ENCODE measurements at regions not wholly inside any gene's neighbourhood (a gene's known extent, or its start where the extent isn't known, plus 50 kb on each side); places are given as distances from the start of the nearest gene placed in this dataset.

DNA sequence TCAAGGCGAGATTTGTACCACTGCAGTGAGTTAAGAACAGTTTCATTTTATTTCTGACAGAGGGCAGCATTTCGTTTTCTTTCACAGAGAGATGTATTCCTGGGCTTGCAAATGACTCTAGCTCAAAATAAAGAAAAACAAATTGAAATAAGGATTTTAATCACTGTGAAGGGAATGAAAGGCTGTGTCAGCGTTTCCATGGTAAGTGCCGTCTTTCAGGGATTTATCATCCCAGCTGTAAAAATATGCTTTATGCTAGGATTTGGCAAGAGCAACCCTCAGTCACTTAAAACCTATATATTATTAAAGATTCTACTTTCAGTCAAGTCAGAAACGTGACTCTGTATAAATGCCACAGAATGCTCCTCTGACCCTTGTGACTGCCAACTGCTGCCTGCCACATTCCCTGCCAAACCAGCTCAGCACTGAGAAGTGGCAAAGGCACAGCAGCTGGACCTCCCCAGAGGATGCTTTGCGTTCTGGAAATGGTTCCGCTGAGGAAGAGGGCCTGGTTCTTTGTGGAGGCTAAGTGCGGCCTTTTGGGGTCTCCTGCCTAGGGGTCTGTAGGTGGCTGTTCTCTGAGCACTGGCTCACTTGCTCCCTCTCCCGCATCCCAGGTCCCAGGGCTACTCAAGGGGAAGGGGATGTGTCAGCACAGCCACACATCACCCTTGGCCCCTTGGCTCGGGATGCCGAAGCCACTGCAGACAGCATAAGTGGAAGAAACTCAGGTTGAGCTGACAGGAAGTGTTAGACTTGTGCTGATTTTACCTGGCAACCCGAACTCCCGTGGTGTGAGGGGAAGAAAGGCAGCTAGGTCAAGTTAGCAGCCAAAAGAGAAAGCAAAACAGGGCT, 56.6 kb upstream of the POMGNT2 start:
- TF ChIP-seq POLR2A (IDR thresholded peaks at IDR 0.05; ENCODE audit: low read depth, low read length) (no peak), POLR2AphosphoS5 (IDR thresholded peaks at IDR 0.05; ENCODE audit: low read depth, low read length) (no peak), TAF1 (IDR thresholded peaks at IDR 0.05; ENCODE audit: low read depth, low read length) (no peak), POU2F2 (IDR thresholded peaks at IDR 0.05; ENCODE audit: low read depth, low read length) (no peak), SPI1 (IDR thresholded peaks at IDR 0.05; ENCODE audit: low read depth, low read length) (no peak), PAX5 (IDR thresholded peaks at IDR 0.05; ENCODE audit: insufficient read depth, low read length, severe bottlenecking) (no peak)
- DNase-seq (ENCODE audit: insufficient read length, low spot score), result no peak
- no peak for FAIRE-seq

DNA sequence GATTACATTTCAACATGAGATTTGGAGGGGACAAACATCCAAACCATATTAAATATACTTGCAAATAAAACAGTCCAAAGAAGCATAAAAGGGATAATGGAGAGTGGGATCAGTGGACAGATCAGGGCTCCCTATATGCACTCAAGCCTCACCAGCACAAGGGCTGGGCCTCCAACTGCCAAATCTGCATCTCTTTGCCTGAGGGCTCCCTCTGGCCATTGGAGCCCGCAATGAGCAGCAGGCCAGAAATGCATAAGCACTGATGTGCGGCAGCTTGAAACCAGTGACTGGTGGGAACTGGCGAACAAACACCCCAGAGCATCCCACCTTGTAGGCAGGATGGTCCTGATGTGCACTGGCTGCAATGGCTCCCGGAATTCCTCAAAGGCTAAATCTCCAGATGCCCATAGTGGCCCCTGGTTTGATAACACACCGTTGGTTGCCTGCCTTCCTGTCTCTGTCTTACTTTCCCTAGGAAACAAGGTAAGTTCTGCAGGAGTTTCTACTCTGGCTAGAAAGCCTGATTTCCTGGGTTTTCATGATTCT, 55.9 kb upstream of the POMGNT2 start:
- DNase-seq (ENCODE audit: insufficient read length, low spot score) (no peak), FAIRE-seq (no peak)
- TF ChIP-seq POLR2AphosphoS5 (IDR thresholded peaks at IDR 0.05; ENCODE audit: low read depth, low read length) (no peak), PAX5 (IDR thresholded peaks at IDR 0.05; ENCODE audit: insufficient read depth, low read length, severe bottlenecking) (no peak), POLR2A (IDR thresholded peaks at IDR 0.05; ENCODE audit: low read depth, low read length) (no peak), TAF1 (IDR thresholded peaks at IDR 0.05; ENCODE audit: low read depth, low read length) (no peak), SPI1 (IDR thresholded peaks at IDR 0.05; ENCODE audit: low read depth, low read length) (no peak), POU2F2 (IDR thresholded peaks at IDR 0.05; ENCODE audit: low read depth, low read length) (no peak)

DNA sequence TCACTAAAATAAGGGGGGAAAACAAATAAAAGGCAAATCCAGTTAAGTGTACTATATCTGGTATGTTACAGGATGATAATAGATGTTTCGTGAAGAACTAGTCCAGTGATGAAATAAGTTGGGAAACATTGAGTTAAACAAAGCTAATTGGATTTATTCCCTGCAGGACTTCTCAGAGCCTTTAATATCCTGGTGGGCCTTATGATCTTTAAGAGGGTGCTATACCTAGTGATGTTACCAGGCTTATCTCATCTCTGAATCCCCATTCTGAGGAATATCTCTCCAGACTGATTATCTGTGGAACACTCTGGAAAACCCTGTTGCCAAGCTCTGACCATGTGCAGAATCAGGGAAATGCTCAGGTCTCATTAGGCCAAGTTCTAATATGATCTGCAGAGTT, 54.8 kb upstream of the POMGNT2 start:
- no peak for FAIRE-seq
- DNase-seq (ENCODE audit: insufficient read length, low spot score), result no peak

DNA sequence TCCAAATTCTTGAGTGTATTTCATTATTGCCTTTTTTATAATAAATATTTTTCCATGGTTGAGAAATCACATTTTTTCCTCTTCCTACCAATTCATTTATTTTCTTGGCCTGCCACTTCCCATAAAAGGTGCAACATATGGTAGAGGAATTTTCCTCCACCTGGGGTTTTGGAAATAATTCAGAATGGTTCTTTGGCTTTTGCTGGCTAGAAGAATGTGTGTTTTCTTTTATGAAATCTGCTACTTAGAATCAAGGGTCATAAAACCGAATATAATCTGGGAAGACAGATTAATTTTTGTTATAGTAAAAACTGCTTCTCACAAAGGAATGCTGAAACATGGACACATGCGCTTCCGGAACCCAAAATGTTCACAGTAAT, 54.0 kb upstream of the POMGNT2 start:
- FAIRE-seq (no peak), DNase-seq (ENCODE audit: insufficient read length, low spot score) (no peak)
- TF ChIP-seq SPI1 (IDR thresholded peaks at IDR 0.05; ENCODE audit: low read depth, low read length) (no peak), POLR2A (IDR thresholded peaks at IDR 0.05; ENCODE audit: low read depth, low read length) (no peak), TAF1 (IDR thresholded peaks at IDR 0.05; ENCODE audit: low read depth, low read length) (no peak), POU2F2 (IDR thresholded peaks at IDR 0.05; ENCODE audit: low read depth, low read length) (no peak), PAX5 (IDR thresholded peaks at IDR 0.05; ENCODE audit: insufficient read depth, low read length, severe bottlenecking) (no peak), POLR2AphosphoS5 (IDR thresholded peaks at IDR 0.05; ENCODE audit: low read depth, low read length) (no peak)

More for the DNA sequence above, 54.8 kb upstream of the POMGNT2 start:
- no peak for TF ChIP-seq POLR2AphosphoS5 (IDR thresholded peaks at IDR 0.05; ENCODE audit: low read depth, low read length)
- no peak for TF ChIP-seq TAF1 (IDR thresholded peaks at IDR 0.05; ENCODE audit: low read depth, low read length)
- no peak for TF ChIP-seq POLR2A (IDR thresholded peaks at IDR 0.05; ENCODE audit: low read depth, low read length)
- TF ChIP-seq PAX5 (IDR thresholded peaks at IDR 0.05; ENCODE audit: insufficient read depth, low read length, severe bottlenecking), result no peak
- TF ChIP-seq POU2F2 (IDR thresholded peaks at IDR 0.05; ENCODE audit: low read depth, low read length), result no peak
- TF ChIP-seq SPI1 (IDR thresholded peaks at IDR 0.05; ENCODE audit: low read depth, low read length), result no peak

DNA sequence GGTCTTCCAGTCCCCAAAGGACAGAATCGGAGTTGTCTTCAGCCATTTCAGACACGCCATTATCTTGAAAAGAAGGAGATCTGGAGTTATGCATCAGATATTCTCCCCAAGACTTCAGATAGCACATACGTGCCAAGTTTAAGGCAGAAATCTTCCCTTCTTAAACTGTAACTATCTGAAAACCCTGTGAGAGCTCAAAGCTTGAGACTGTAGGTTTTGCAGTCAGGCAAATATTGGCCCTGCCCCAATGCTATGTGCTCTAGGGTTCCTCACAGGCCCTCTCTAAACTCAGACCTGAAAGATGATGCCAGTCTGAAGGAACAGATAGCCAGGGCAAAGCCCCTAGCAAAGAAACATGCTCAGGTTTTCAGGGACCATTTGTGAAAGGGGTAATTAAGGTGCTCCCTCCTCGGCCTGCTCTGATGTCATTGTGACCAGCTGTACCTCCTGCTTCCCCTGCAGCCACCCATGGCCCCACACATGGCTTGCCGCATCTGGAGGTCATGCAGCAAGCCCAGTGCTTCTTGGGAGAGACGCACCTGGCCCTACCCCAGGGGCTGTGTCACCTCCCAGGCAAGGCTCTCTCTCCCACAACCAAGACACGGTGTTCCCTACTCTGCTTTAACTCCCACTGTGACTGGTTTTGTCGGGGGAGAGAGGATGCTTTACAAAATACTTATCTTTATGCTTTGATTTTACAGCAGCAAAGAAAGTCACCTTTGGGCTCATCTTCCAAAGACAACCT, 53.4 kb upstream of the POMGNT2 start:
- FAIRE-seq (no peak), DNase-seq (ENCODE audit: insufficient read length, low spot score) (no peak)
- TF ChIP-seq POLR2AphosphoS5 (IDR thresholded peaks at IDR 0.05; ENCODE audit: low read depth, low read length) (no peak), PAX5 (IDR thresholded peaks at IDR 0.05; ENCODE audit: insufficient read depth, low read length, severe bottlenecking) (no peak)

DNA sequence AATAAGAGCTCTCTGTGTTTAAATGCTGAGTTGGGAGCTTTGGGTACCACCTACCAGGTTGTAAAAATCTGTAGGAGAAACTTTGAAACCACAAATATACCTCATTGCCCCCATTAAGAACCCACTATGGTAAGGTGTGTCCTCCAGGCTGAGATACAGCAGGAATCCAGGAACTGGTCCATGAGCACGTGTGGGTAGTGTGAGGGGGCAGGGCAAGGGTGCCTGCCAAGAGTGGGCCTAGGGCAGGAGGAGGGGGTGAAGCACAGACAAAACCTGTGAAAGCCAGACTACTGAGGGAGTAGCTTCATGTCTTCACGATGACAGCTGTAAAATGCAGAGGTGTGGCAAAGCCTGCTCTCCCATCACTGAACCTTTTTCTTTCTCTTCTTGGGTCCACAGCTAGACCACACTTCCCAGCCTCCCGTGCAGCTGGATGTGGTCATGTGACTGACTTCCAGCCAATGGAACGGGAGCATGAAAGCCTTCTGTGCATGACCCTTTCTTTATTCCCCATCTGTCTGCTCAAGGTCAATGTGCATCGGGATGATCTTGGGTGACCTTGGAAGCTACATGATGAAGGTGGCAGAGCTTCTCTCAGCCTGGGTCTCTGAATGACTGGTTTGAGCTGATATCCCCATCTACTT, 51.1 kb upstream of the POMGNT2 start:
- TF ChIP-seq TAF1 (IDR thresholded peaks at IDR 0.05; ENCODE audit: low read depth, low read length), result no peak
- TF ChIP-seq PAX5 (IDR thresholded peaks at IDR 0.05; ENCODE audit: insufficient read depth, low read length, severe bottlenecking), result no peak
- no peak for TF ChIP-seq POLR2AphosphoS5 (IDR thresholded peaks at IDR 0.05; ENCODE audit: low read depth, low read length)
- no peak for TF ChIP-seq SPI1 (IDR thresholded peaks at IDR 0.05; ENCODE audit: low read depth, low read length)
- no peak for TF ChIP-seq POU2F2 (IDR thresholded peaks at IDR 0.05; ENCODE audit: low read depth, low read length)
- no peak for TF ChIP-seq POLR2A (IDR thresholded peaks at IDR 0.05; ENCODE audit: low read depth, low read length)
- DNase-seq (ENCODE audit: insufficient read length, low spot score) (no peak), FAIRE-seq (no peak)

DNA sequence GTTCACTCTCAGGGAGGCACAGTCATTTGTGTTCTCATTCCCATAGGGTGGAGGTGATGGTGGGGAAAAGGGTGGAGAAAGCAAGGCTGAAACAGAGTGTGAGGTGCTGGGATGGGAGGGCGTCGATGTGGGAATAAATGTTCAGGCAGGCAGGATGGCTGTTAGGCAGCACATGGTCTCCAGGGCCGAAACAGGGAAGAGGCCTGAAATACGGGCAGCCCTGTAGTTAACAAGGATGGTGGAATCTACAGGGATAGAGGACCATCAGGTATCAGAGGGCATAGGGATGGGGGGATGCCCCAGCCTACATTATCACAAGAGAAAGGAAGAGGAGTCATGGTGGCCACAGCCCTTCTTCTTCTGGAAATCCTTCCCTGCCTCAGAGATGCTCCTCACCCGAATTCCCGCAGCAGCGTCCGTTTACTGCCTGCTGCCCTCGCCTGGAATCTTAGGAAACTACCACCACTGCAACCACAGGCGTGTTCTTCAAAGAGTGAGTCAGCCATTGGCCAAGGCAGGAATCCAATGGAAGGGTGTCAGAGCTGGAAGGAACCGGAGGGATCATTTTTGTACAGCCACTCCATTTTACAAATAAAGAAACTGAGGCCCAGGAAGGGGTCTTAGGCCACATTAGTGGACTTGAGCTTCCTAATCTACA, 49.7 kb upstream of the POMGNT2 start:
- no peak for TF ChIP-seq POLR2A (IDR thresholded peaks at IDR 0.05; ENCODE audit: low read depth, low read length)
- no peak for TF ChIP-seq POLR2AphosphoS5 (IDR thresholded peaks at IDR 0.05; ENCODE audit: low read depth, low read length)
- TF ChIP-seq POU2F2 (IDR thresholded peaks at IDR 0.05; ENCODE audit: low read depth, low read length), result no peak
- TF ChIP-seq PAX5 (IDR thresholded peaks at IDR 0.05; ENCODE audit: insufficient read depth, low read length, severe bottlenecking), result no peak
- TF ChIP-seq SPI1 (IDR thresholded peaks at IDR 0.05; ENCODE audit: low read depth, low read length), result no peak
- TF ChIP-seq TAF1 (IDR thresholded peaks at IDR 0.05; ENCODE audit: low read depth, low read length), result no peak
- no peak for DNase-seq (ENCODE audit: insufficient read length, low spot score)
- no peak for FAIRE-seq
